ENCODE measurements at regions not wholly inside any gene's neighbourhood (a gene's known extent, or its start where the extent isn't known, plus 50 kb on each side); places are given as distances from the start of the nearest gene placed in this dataset.

DNA sequence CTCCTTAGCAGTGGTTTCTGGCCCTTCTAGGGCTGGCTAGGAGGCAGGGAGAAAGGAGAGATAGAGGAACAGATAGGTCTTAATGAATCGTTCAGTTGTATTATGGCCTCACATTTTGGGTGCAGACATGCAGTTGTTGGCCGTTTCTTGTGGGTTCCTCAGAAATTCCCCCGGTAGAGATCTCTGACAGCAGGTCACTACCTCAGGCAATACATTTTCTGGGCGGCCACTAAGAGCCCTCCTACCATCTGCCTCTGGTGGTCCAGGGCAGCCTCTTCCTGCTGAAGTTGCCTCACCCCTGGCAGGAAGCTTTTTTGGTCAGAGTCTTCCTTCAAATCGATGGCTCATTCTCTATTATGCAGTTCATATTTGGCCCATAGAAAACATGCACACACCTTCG is 266.1 kb downstream of the SV2B start:
- Histone ChIP-seq H3K4me3 (no peak overlapping the region), H3K9me3 (replicated peaks; ENCODE audit: control insufficient read depth, insufficient read depth, low read depth, low read length) (no peaks in the 10 kb centered on the region), H3K4me2 (ENCODE audit: insufficient read depth, low read length) (no peak overlapping the region), H2AFZ (ENCODE audit: low read depth, low read length) (no peak overlapping the region), H3K4me1 (replicated peaks in 1 of 2; ENCODE audit: control insufficient read depth in 2 of 2, insufficient read depth in 2 of 2, low read length in 2 of 2) (no peaks in the 10 kb centered on the region), H4K20me1 (replicated peaks; ENCODE audit: control insufficient read depth, insufficient read depth, low read length) (no peaks in the 10 kb centered on the region; the same call in 1 of the 2 replicates), H3K79me2 (ENCODE audit: control insufficient read depth, insufficient read depth, low read length) (no peaks in the 10 kb centered on the region), H3K27me3 (ENCODE audit: control insufficient read depth in 2 of 2, insufficient read depth in 2 of 2, low read length in 2 of 2) (peaks cover 0 to 12% of the 10 kb centered on the region in 2 experiments; a peak in 1 of 5 replicates), H3K36me3 (ENCODE audit: control insufficient read depth, insufficient read depth, low read length) (no peaks in the 10 kb centered on the region), H3K9ac (ENCODE audit: insufficient read depth in 1 of 2, low read depth in 2 of 2, low read length in 2 of 2) (no peak overlapping the region), H3K27ac (ENCODE audit: extremely low read depth, low read depth, low read length) (no peak overlapping the region), H3K9me1 (ENCODE audit: control insufficient read depth, insufficient read depth, low read length) (no peaks in the 10 kb centered on the region)
- POLR2A ChIA-PET, result no interaction called here
- 0% methylated on average over 6 of the region's 6 CpGs for WGBS (ENCODE audit: insufficient coverage, low coverage, missing lambda C conversion rate)
- ATAC-seq (no peak), DNase-seq (ENCODE audit: extremely low read depth in 1 of 4, low spot score in 3 of 4) (no peak), FAIRE-seq (no peak)
- in situ Hi-C loops (cut with MboI), result no loop called here
- no TSS peak for BruUV-seq (replicated peaks)
- TF ChIP-seq DMBX1 (CRISPR knock-in tag; IDR thresholded peaks at IDR 0.05; ENCODE audit: borderline replicate concordance) (no peak), SREBF2 (CRISPR knock-in tag; IDR thresholded peaks at IDR 0.05) (no peak), SNIP1 (IDR thresholded peaks at IDR 0.05; ENCODE audit: low read depth) (no peak), RFX7 (CRISPR knock-in tag; IDR thresholded peaks at IDR 0.05) (no peak), CREB1 (IDR thresholded peaks at IDR 0.05) (no peak), CREB1 (CRISPR knock-in tag; IDR thresholded peaks at IDR 0.05) (no peak)
- TF ChIP-seq, protein P1, sequence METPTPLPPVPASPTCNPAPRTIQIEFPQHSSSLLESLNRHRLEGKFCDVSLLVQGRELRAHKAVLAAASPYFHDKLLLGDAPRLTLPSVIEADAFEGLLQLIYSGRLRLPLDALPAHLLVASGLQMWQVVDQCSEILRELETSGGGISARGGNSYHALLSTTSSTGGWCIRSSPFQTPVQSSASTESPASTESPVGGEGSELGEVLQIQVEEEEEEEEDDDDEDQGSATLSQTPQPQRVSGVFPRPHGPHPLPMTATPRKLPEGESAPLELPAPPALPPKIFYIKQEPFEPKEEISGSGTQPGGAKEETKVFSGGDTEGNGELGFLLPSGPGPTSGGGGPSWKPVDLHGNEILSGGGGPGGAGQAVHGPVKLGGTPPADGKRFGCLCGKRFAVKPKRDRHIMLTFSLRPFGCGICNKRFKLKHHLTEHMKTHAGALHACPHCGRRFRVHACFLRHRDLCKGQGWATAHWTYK (CRISPR knock-in tag; IDR thresholded peaks at IDR 0.05), result no peak
- TF ChIP-seq, protein P2, sequence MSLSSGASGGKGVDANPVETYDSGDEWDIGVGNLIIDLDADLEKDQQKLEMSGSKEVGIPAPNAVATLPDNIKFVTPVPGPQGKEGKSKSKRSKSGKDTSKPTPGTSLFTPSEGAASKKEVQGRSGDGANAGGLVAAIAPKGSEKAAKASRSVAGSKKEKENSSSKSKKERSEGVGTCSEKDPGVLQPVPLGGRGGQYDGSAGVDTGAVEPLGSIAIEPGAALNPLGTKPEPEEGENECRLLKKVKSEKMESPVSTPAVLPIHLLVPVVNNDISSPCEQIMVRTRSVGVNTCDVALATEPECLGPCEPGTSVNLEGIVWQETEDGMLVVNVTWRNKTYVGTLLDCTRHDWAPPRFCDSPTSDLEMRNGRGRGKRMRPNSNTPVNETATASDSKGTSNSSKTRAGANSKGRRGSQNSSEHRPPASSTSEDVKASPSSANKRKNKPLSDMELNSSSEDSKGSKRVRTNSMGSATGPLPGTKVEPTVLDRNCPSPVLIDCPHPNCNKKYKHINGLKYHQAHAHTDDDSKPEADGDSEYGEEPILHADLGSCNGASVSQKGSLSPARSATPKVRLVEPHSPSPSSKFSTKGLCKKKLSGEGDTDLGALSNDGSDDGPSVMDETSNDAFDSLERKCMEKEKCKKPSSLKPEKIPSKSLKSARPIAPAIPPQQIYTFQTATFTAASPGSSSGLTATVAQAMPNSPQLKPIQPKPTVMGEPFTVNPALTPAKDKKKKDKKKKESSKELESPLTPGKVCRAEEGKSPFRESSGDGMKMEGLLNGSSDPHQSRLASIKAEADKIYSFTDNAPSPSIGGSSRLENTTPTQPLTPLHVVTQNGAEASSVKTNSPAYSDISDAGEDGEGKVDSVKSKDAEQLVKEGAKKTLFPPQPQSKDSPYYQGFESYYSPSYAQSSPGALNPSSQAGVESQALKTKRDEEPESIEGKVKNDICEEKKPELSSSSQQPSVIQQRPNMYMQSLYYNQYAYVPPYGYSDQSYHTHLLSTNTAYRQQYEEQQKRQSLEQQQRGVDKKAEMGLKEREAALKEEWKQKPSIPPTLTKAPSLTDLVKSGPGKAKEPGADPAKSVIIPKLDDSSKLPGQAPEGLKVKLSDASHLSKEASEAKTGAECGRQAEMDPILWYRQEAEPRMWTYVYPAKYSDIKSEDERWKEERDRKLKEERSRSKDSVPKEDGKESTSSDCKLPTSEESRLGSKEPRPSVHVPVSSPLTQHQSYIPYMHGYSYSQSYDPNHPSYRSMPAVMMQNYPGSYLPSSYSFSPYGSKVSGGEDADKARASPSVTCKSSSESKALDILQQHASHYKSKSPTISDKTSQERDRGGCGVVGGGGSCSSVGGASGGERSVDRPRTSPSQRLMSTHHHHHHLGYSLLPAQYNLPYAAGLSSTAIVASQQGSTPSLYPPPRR (CRISPR knock-in tag; IDR thresholded peaks at IDR 0.05; ENCODE audit: borderline replicate concordance), result no peak
- TF ChIP-seq, protein P3, sequence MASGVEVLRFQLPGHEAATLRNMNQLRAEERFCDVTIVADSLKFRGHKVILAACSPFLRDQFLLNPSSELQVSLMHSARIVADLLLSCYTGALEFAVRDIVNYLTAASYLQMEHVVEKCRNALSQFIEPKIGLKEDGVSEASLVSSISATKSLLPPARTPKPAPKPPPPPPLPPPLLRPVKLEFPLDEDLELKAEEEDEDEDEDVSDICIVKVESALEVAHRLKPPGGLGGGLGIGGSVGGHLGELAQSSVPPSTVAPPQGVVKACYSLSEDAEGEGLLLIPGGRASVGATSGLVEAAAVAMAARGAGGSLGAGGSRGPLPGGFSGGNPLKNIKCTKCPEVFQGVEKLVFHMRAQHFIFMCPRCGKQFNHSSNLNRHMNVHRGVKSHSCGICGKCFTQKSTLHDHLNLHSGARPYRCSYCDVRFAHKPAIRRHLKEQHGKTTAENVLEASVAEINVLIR (CRISPR knock-in tag; IDR thresholded peaks at IDR 0.05), result no peak
- intact Hi-C loops (cut with micrococcal nuclease), result no loop called here
- CTCF ChIA-PET (ENCODE audit: low intra/inter-chr PET ratio), result no interaction called here
